H9 (cell line): ENCODE measurements at regions not wholly inside any gene's neighbourhood (a gene's known extent, or its start where the extent isn't known, plus 50 kb on each side); places are given as distances from the start of the nearest gene placed in this dataset.

Experiments
- DNase-seq: peaks from one replicate; pipeline ENCODE4 v3.0.0-alpha.2; 2017
- H2AFZ ChIP-seq: one replicate; pipeline ENCODE4 v1.6.1; 2013; ENCODE audit warnings: mild to moderate bottlenecking, low read length, control low read depth, moderate library complexity
- H2AK5ac ChIP-seq: 2 replicates; pipeline ENCODE4 v1.6.1; 2013; ENCODE audit warnings: low read length, control low read depth, mixed read lengths; ENCODE audit not compliant: insufficient read length
- H2BK120ac ChIP-seq: one replicate; pipeline ENCODE4 v1.6.1; 2013; ENCODE audit warnings: low read depth, mild to moderate bottlenecking, low read length, control low read depth, inconsistent platforms; ENCODE audit not compliant: poor library complexity, severe bottlenecking
- H2BK12ac ChIP-seq: 2 replicates; pipeline ENCODE4 v1.6.1; 2013; ENCODE audit warnings: low read length, control low read depth, mixed read lengths, low read depth; ENCODE audit not compliant: insufficient read length
- H2BK15ac ChIP-seq: 2 replicates; pipeline ENCODE4 v1.6.1; 2013; ENCODE audit warnings: low read depth, low read length, control low read depth
- H2BK20ac ChIP-seq: one replicate; pipeline ENCODE4 v1.6.1; 2013; ENCODE audit warnings: low read depth, mild to moderate bottlenecking, low read length, control low read depth, inconsistent platforms; ENCODE audit not compliant: poor library complexity, severe bottlenecking
- H2BK5ac ChIP-seq: 2 replicates; pipeline ENCODE4 v1.6.1; 2013; ENCODE audit warnings: low read length, control low read depth, mixed read lengths; ENCODE audit not compliant: insufficient read length
- H3K14ac ChIP-seq: 2 replicates; pipeline ENCODE4 v1.6.1; 2013; ENCODE audit warnings: low read length, control low read depth; ENCODE audit not compliant: insufficient read depth
- H3K18ac ChIP-seq: 2 replicates; pipeline ENCODE4 v1.6.1; 2013; ENCODE audit warnings: low read depth, mild to moderate bottlenecking, mixed read lengths, low read length, control low read depth; ENCODE audit not compliant: insufficient read length
- H3K23ac ChIP-seq: 2 replicates; pipeline ENCODE4 v1.6.1; 2013; ENCODE audit warnings: low read length, control low read depth, mixed read lengths, low read depth; ENCODE audit not compliant: insufficient read length
- H3K23me2 ChIP-seq: 2 replicates; pipeline ENCODE4 v1.6.1; 2013; ENCODE audit warnings: low read depth, mild to moderate bottlenecking, mixed read lengths, low read length, control low read depth; ENCODE audit not compliant: insufficient read length, poor library complexity, severe bottlenecking
- H3K27ac ChIP-seq: 2 replicates; pipeline ENCODE4 v1.5.1; 2013; ENCODE audit warnings: low read length, control low read depth, mixed read lengths, low read depth; ENCODE audit not compliant: insufficient read length
- H3K27me3 ChIP-seq: 2 replicates; pipeline ENCODE4 v1.6.1; 2013; ENCODE audit warnings: low read length, control low read depth, inconsistent platforms; ENCODE audit not compliant: insufficient read depth
- H3K4ac ChIP-seq: 2 replicates; pipeline ENCODE4 v1.6.1; 2013; ENCODE audit warnings: low read depth, mild to moderate bottlenecking, control low read depth, inconsistent platforms, low read length, moderate library complexity
- H3K4me1 ChIP-seq: 2 replicates; pipeline ENCODE4 v1.6.1; 2013; ENCODE audit warnings: low read length, control low read depth, inconsistent platforms; ENCODE audit not compliant: insufficient read depth
- H3K4me2 ChIP-seq: 2 replicates; pipeline ENCODE4 v1.6.1; 2013; ENCODE audit warnings: low read length, control low read depth, mixed read lengths; ENCODE audit not compliant: insufficient read length, insufficient read depth
- H3K56ac ChIP-seq: 2 replicates; pipeline ENCODE4 v1.6.1; 2013; ENCODE audit warnings: low read depth, mild to moderate bottlenecking, mixed read lengths, low read length, control low read depth; ENCODE audit not compliant: insufficient read length
- H3K79me1 ChIP-seq: 2 replicates; pipeline ENCODE4 v1.6.1; 2013; ENCODE audit warnings: low read depth, mild to moderate bottlenecking, moderate library complexity, low read length, control low read depth, inconsistent platforms; ENCODE audit not compliant: insufficient read depth, poor library complexity, severe bottlenecking
- H3K79me2 ChIP-seq: 2 replicates; pipeline ENCODE4 v1.6.1; 2013; ENCODE audit warnings: low read length, control low read depth, inconsistent platforms; ENCODE audit not compliant: insufficient read depth
- H3K9ac ChIP-seq: 2 replicates; pipeline ENCODE4 v1.6.1; 2013; ENCODE audit warnings: low read length, control low read depth, mixed read lengths; ENCODE audit not compliant: insufficient read length; ENCODE audit errors: extremely low read depth
- H3K9me3 ChIP-seq: one replicate; pipeline ENCODE4 v1.6.1; 2013; ENCODE audit warnings: low read depth, low read length, inconsistent platforms; ENCODE audit not compliant: control insufficient read depth
- H3T11ph ChIP-seq: one replicate; pipeline ENCODE4 v1.6.1; 2013; ENCODE audit warnings: mild to moderate bottlenecking, low read length, control low read depth, inconsistent platforms
- H4K20me1 ChIP-seq: one replicate; pipeline ENCODE4 v1.6.1; 2013; ENCODE audit not compliant: control insufficient read depth, insufficient read length, insufficient read depth
- H4K5ac ChIP-seq: 2 replicates; pipeline ENCODE4 v1.6.1; 2013; ENCODE audit warnings: low read depth, mild to moderate bottlenecking, mixed read lengths, low read length, control low read depth; ENCODE audit not compliant: insufficient read length
- H4K8ac ChIP-seq: replicated peaks from 2 replicates; pipeline ENCODE4 v1.6.1; 2013; ENCODE audit warnings: low read length, control low read depth, mixed read lengths, low read depth; ENCODE audit not compliant: insufficient read length
- H4K91ac ChIP-seq: 2 replicates; pipeline ENCODE4 v1.6.1; 2013; ENCODE audit warnings: low read depth, mild to moderate bottlenecking, moderate library complexity, mixed read lengths, low read length, control low read depth; ENCODE audit not compliant: insufficient read length
- H3K27ac Mint-ChIP-seq, 3 experiments: 2 replicates in 2 of 3; 3 replicates in 1 of 3; pipeline ENCODE4 v1.8.0; 2020 to 2021; ENCODE audit warnings: mixed read lengths in 3 of 3, mild to moderate bottlenecking in 1 of 3, moderate library complexity in 1 of 3
- H3K27me3 Mint-ChIP-seq: 2 replicates; pipeline ENCODE4 v1.8.0; 2021; ENCODE audit warnings: low read depth, mild to moderate bottlenecking, moderate library complexity, mixed read lengths
- H3K36me3 Mint-ChIP-seq, 3 experiments: 2 replicates in 2 of 3; 3 replicates in 1 of 3; pipeline ENCODE4 v1.8.0; 2020 to 2021; ENCODE audit warnings: low read depth in 3 of 3, mixed read lengths in 3 of 3; ENCODE audit not compliant: insufficient read depth in 1 of 3
- H3K4me1 Mint-ChIP-seq, 2 experiments: 2 replicates each; pipeline ENCODE4 v1.8.0; 2020; ENCODE audit warnings: mixed read lengths in 2 of 2
- H3K4me3 Mint-ChIP-seq, 2 experiments: 2 replicates in 1 of 2; 3 replicates in 1 of 2; pipeline ENCODE4 v1.8.0; 2020 to 2021; ENCODE audit warnings: mild to moderate bottlenecking in 2 of 2, mixed read lengths in 2 of 2, moderate library complexity in 1 of 2
- H3K9me3 Mint-ChIP-seq, 2 experiments: 2 replicates in 1 of 2; 3 replicates in 1 of 2; pipeline ENCODE4 v1.8.0; 2020; ENCODE audit warnings: mild to moderate bottlenecking in 2 of 2, mixed read lengths in 2 of 2, moderate library complexity in 1 of 2
- CTCF ChIP-seq: fragments of 200-600 bp; sonication (generic); conservative IDR thresholded peaks from 3 replicates; pipeline ENCODE4 v1.8.0; 2021; ENCODE audit warnings: antibody characterized with exemption, mild to moderate bottlenecking
- WGBS: extraction: QIAGEN DNeasy Blood & Tissue Kit; methylation state at CpG from one replicate; pipeline ENCODE4 v1.1.7; 2013; ENCODE audit warnings: missing lambda C conversion rate, low lambda C conversion rate, mixed read lengths; ENCODE audit not compliant: insufficient read length; ENCODE audit errors: extremely low coverage; 5-methylcytosine and 5-hydroxymethylcytosine counted together

DNA sequence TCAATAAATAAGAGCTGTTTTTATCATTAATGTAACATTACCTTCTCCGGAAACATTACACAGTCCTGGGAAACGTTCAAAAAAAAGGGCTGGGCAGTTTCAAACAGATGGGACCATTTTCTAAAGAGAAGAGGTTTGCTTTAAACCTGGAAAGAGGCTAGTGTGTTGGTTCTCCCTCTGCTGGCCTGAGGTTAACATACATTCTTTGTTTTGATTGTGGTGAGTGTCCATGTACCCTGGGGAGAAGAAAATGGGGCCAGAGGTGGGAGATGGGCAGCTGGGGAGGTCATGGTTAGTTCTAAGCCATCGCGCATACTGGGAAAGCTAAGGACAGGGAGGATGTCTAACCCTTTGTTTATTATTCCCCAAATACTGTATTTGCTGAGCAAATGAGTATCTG is 194.7 kb downstream of the CPEB2 start:
- H2BK15ac ChIP-seq: no peak overlapping the region
- peaks cover 7% of the 10 kb centered on the region; the same call in 1 of the 2 replicates for H3K4me1 ChIP-seq
- peaks cover 36 to 37% of the 10 kb centered on the region in 2 experiments for H3K4me1 Mint-ChIP-seq
- H3K27me3 ChIP-seq: no peaks in the 10 kb centered on the region
- H3K27me3 Mint-ChIP-seq: no peaks in the 10 kb centered on the region
- H3K9me3 Mint-ChIP-seq: no peaks in the 10 kb centered on the region
- no peak overlapping the region for H3K4ac ChIP-seq
- no peak overlapping the region for H2BK5ac ChIP-seq
- H3K79me2 ChIP-seq: no peaks in the 10 kb centered on the region
- H3K9ac ChIP-seq: no peak overlapping the region
- peak; percentile 53 for DNase-seq
- H3K23me2 ChIP-seq: no peaks in the 10 kb centered on the region
- no peak overlapping the region for H2BK12ac ChIP-seq
- H4K5ac ChIP-seq: no peak overlapping the region
- H4K8ac ChIP-seq: no peak overlapping the region
- no peak overlapping the region for H3K4me2 ChIP-seq
- no peak overlapping the region for H3K14ac ChIP-seq
- no peak overlapping the region for H4K91ac ChIP-seq
- no peaks in the 10 kb centered on the region for H3K36me3 Mint-ChIP-seq
- no peaks in the 10 kb centered on the region for H3K9me3 ChIP-seq
- H3K4me3 Mint-ChIP-seq: no peak overlapping the region
- peak overlapping the region in 1 of 3 experiments; percentile 58; a peak in 2 of 7 replicates for H3K27ac Mint-ChIP-seq
- H2BK20ac ChIP-seq: no peak overlapping the region
- WGBS: no CpG with 5 or more reads among the region's 4 CpGs
- H2BK120ac ChIP-seq: no peak overlapping the region
- H3K79me1 ChIP-seq: no peaks in the 10 kb centered on the region
- H3K27ac ChIP-seq: no peak overlapping the region
- H2AK5ac ChIP-seq: no peak overlapping the region
- peak; percentile 69 for TF ChIP-seq CTCF
- no peak overlapping the region for H3K23ac ChIP-seq
- no peak overlapping the region for H3K18ac ChIP-seq
- no peak overlapping the region for H2AFZ ChIP-seq
- H3T11ph ChIP-seq: no peak overlapping the region
- H4K20me1 ChIP-seq: no peaks in the 10 kb centered on the region
- no peak overlapping the region for H3K56ac ChIP-seq
